ENCODE measurements at regions not wholly inside any gene's neighbourhood (a gene's known extent, or its start where the extent isn't known, plus 50 kb on each side); places are given as distances from the start of the nearest gene placed in this dataset.
A peak's percentile ranks its signal among the peaks of the same experiment; 100 is the strongest.

GRCh38 chr20:51306521-51307358 lies 235.8 kb downstream of the NFATC2 start:
- H3K27ac ChIP-seq (ENCODE audit: poor library complexity, severe bottlenecking): no peak overlapping the region
- H3K9me3 ChIP-seq (ENCODE audit: severe bottlenecking): peaks cover 4% of the 10 kb centered on the region
- peak; percentile 98 for ATAC-seq (ENCODE audit: low read depth)
- peak; percentile 100 for TF ChIP-seq CTCF (IDR thresholded peaks at IDR 0.05; ENCODE audit: poor library complexity, severe bottlenecking)
- H3K4me3 ChIP-seq (ENCODE audit: severe bottlenecking): no peak overlapping the region
- H3K4me1 ChIP-seq (ENCODE audit: insufficient read depth, poor library complexity, severe bottlenecking): peaks cover 5% of the 10 kb centered on the region
- no peaks in the 10 kb centered on the region for H3K27me3 ChIP-seq (ENCODE audit: insufficient read depth, poor library complexity, severe bottlenecking)
- H3K36me3 ChIP-seq (ENCODE audit: low read depth): no peaks in the 10 kb centered on the region
- no peak for DNase-seq (ENCODE audit: low spot score)

DNA sequence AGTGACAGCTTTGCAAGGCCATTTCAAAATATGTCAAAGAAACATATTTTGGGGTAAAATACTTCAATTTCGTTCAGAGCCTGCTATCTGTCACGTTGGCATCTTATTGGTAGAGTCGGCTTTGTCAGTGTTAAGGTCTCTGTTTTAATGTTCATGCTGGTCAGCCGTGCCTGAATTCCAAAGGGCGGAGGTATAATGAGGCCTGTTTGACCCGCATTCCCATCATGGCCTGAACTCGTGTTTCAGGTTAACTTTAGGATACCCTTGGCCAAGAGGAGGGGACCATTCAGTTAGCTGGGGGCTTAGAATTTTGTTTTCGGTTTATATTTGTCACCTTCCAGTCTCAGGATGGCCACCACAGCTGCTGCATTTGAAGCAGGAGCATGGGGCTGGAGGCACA lies 236.4 kb downstream of the NFATC2 start:
- DNase-seq (ENCODE audit: low spot score) (no peak), ATAC-seq (ENCODE audit: low read depth) (no peak)
- Histone ChIP-seq H3K4me1 (ENCODE audit: insufficient read depth, poor library complexity, severe bottlenecking) (peaks cover 3% of the 10 kb centered on the region), H3K27ac (ENCODE audit: poor library complexity, severe bottlenecking) (no peak overlapping the region), H3K4me3 (ENCODE audit: severe bottlenecking) (no peak overlapping the region), H3K27me3 (ENCODE audit: insufficient read depth, poor library complexity, severe bottlenecking) (no peaks in the 10 kb centered on the region), H3K9me3 (ENCODE audit: severe bottlenecking) (peaks cover 4% of the 10 kb centered on the region), H3K36me3 (ENCODE audit: low read depth) (no peaks in the 10 kb centered on the region)
- no peak for TF ChIP-seq CTCF (IDR thresholded peaks at IDR 0.05; ENCODE audit: poor library complexity, severe bottlenecking)

- H3K27me3 ChIP-seq (ENCODE audit: insufficient read depth, poor library complexity, severe bottlenecking): no peaks in the 10 kb centered on the region
- DNase-seq (ENCODE audit: low spot score) (no peak), ATAC-seq (ENCODE audit: low read depth) (no peak)
- no peaks in the 10 kb centered on the region for H3K36me3 ChIP-seq (ENCODE audit: low read depth)
- H3K4me3 ChIP-seq (ENCODE audit: severe bottlenecking): no peak overlapping the region
- no peak for TF ChIP-seq CTCF (IDR thresholded peaks at IDR 0.05; ENCODE audit: poor library complexity, severe bottlenecking)
- peaks cover 4% of the 10 kb centered on the region for H3K9me3 ChIP-seq (ENCODE audit: severe bottlenecking)
- peaks cover 3% of the 10 kb centered on the region for H3K4me1 ChIP-seq (ENCODE audit: insufficient read depth, poor library complexity, severe bottlenecking)
- no peak overlapping the region for H3K27ac ChIP-seq (ENCODE audit: poor library complexity, severe bottlenecking)
Observed at GRCh38 chr20:51305316-51306052, 237.0 kb downstream of the NFATC2 start.

DNA sequence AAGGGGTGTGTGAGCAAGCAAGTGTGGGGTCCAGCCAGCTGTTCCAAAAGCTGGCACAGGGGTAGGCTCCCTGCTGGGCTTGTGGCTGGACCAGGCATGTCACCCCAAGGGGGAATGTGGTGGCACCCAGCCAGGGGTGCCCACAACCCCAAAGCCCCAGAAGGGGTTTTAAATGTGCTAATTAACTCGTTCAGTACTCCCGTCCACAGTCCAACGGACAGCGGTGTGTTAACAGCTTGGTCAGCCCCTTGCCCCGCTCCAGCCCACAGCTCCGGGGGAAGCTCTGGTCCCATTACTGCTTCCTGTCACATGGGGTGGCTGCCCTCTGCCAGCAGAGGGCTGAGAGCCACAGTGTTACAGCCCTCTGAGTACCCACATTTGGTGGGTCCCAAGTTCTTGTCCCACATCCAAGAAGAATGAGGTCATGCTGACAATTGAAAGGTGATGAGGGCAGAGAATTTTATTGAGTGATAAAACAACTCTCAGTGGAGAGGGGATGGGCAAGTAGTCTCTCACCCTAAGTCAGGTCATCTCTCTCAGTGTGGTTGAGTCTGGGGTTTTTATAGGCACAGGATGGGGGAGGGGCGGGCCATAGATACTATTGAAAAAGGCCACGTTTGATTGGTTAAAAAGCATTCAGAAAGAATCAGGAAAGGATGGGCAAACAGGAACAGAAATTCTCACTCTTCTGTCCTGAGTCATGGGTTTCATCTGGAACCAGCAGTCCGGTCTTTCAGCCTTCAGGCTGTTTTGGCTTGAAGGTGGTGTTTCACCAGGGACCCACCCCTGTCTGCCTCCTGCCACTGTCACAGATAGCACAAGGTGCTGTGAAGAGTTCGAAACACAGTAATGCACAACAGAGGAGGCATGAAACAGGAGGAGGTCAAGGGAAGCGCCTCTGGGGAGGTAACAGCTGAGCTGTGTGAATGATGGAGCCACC lies 238.5 kb downstream of the NFATC2 start:
- H3K4me1 ChIP-seq (ENCODE audit: insufficient read depth, poor library complexity, severe bottlenecking): peaks cover 3% of the 10 kb centered on the region
- TF ChIP-seq CTCF (IDR thresholded peaks at IDR 0.05; ENCODE audit: poor library complexity, severe bottlenecking): no peak
- peaks cover 5% of the 10 kb centered on the region for H3K9me3 ChIP-seq (ENCODE audit: severe bottlenecking)

More for the DNA sequence above, 238.5 kb downstream of the NFATC2 start:
- Histone ChIP-seq H3K4me3 (ENCODE audit: severe bottlenecking) (no peak overlapping the region), H3K27me3 (ENCODE audit: insufficient read depth, poor library complexity, severe bottlenecking) (no peaks in the 10 kb centered on the region), H3K36me3 (ENCODE audit: low read depth) (no peaks in the 10 kb centered on the region), H3K27ac (ENCODE audit: poor library complexity, severe bottlenecking) (no peak overlapping the region)
- DNase-seq (ENCODE audit: low spot score): no peak
- ATAC-seq (ENCODE audit: low read depth): no peak

Data from RWPE2 (cell line).